GM21423 (cell line): ENCODE measurements at regions not wholly inside any gene's neighbourhood (a gene's known extent, or its start where the extent isn't known, plus 50 kb on each side); places are given as distances from the start of the nearest gene placed in this dataset.

ENCODE experiments used
- ATAC-seq: cut with Tn5 transposase; IDR thresholded peaks from one replicate; pipeline ENCODE4 v1.9.1; 2021; ENCODE audit warnings: mild to moderate bottlenecking, moderate library complexity; ENCODE audit not compliant: unreplicated experiment

GRCh38 chr2:5036256-5036655 is 655.9 kb upstream of the SOX11 start:
- no peak for ATAC-seq

GRCh38 chr2:5039241-5039975 is 652.8 kb upstream of the SOX11 start:
- ATAC-seq, result no peak

GRCh38 chr2:5040571-5040970 is 651.6 kb upstream of the SOX11 start:
- no peak for ATAC-seq

GRCh38 chr2:5041501-5041900 is 650.7 kb upstream of the SOX11 start:
- no peak for ATAC-seq

- ATAC-seq, result no peak
Observed at GRCh38 chr2:5042666-5043440, 649.3 kb upstream of the SOX11 start.

GRCh38 chr2:5051300-5051699 is 640.9 kb upstream of the SOX11 start:
- ATAC-seq, result no peak

- ATAC-seq, result no peak
Observed at GRCh38 chr2:5052905-5053304, 639.3 kb upstream of the SOX11 start.

GRCh38 chr2:5057891-5058351 is 634.3 kb upstream of the SOX11 start:
- ATAC-seq, result no peak

GRCh38 chr2:5060956-5061355 is 631.2 kb upstream of the SOX11 start:
- ATAC-seq, result no peak

- no peak for ATAC-seq
Observed at GRCh38 chr2:5064687-5065086, 627.5 kb upstream of the SOX11 start.

- no peak for ATAC-seq
Observed at GRCh38 chr2:5067816-5068215, 624.4 kb upstream of the SOX11 start.

GRCh38 chr2:5070257-5070656 is 621.9 kb upstream of the SOX11 start:
- no peak for ATAC-seq

GRCh38 chr2:5074733-5075132 is 617.5 kb upstream of the SOX11 start:
- no peak for ATAC-seq

- no peak for ATAC-seq
Observed at GRCh38 chr2:5076599-5076998, 615.6 kb upstream of the SOX11 start.

GRCh38 chr2:5077479-5078089 is 614.6 kb upstream of the SOX11 start:
- no peak for ATAC-seq

- ATAC-seq, result no peak
Observed at GRCh38 chr2:5083402-5083801, 608.8 kb upstream of the SOX11 start.

- ATAC-seq, result no peak
Observed at GRCh38 chr2:5089409-5089808, 602.8 kb upstream of the SOX11 start.

- ATAC-seq, result no peak
Observed at GRCh38 chr2:5093056-5093455, 599.1 kb upstream of the SOX11 start.

- no peak for ATAC-seq
Observed at GRCh38 chr2:5093518-5093917, 598.7 kb upstream of the SOX11 start.

- no peak for ATAC-seq
Observed at GRCh38 chr2:5094192-5094591, 598.0 kb upstream of the SOX11 start.

GRCh38 chr2:5098286-5098685 is 593.9 kb upstream of the SOX11 start:
- ATAC-seq, result no peak

- ATAC-seq, result no peak
Observed at GRCh38 chr2:5102823-5103222, 589.4 kb upstream of the SOX11 start.
